BE2C (cell line): ENCODE measurements at regions not wholly inside any gene's neighbourhood (a gene's known extent, or its start where the extent isn't known, plus 50 kb on each side); places are given as distances from the start of the nearest gene placed in this dataset.

Experiments used
- DNase-seq: peaks from one replicate; pipeline ENCODE4 v3.0.0-alpha.2; 2020
- H3K27me3 ChIP-seq: fragments of 250-450 bp; sonication (Bioruptor Pico); 2 replicates; pipeline ENCODE4 v1.5.1; 2020; ENCODE audit warnings: mild to moderate bottlenecking
- H3K36me3 ChIP-seq: fragments of 250-450 bp; sonication (Bioruptor Pico); 2 replicates; pipeline ENCODE4 v1.5.1; 2020; ENCODE audit warnings: mild to moderate bottlenecking
- H3K4me1 ChIP-seq: fragments of 250-450 bp; sonication (Bioruptor Pico); 2 replicates; pipeline ENCODE4 v1.5.1; 2020
- H3K4me3 ChIP-seq: 2 replicates; pipeline ENCODE4 v1.5.1; 2011; ENCODE audit warnings: low read depth, low read length
- H3K9me3 ChIP-seq: fragments of 250-450 bp; sonication (Bioruptor Pico); 2 replicates; pipeline ENCODE4 v1.5.1; 2020
- CTCF ChIP-seq: IDR thresholded peaks from 2 replicates; pipeline ENCODE4 v1.5.1; 2012; ENCODE audit warnings: mild to moderate bottlenecking, low read depth, low read length

DNA sequence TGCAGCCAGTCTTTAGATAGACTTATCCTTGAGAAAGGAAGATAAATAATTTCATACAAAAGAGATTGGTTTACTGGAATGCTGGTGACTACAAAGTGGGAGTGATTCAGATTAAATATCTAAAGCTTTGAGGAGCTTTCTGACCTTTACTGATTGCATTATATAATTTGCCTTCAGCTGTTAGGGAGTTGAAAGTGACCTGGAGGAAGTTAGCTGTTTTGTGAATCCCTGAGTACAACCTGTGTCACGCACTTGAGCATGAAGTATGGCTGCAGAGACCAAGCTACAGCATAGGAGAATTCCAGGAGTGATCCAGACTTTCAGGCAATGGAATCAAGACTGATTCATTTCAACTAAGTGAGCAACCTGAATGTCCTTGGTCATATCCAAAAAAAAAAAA, 1848.3 kb upstream of the RAG2 start:
- H3K36me3 ChIP-seq = no peaks in the 10 kb centered on the region
- no peak overlapping the region for H3K4me3 ChIP-seq
- H3K27me3 ChIP-seq = no peaks in the 10 kb centered on the region
- no peaks in the 10 kb centered on the region for H3K9me3 ChIP-seq
- DNase-seq = no peak
- H3K4me1 ChIP-seq = no peaks in the 10 kb centered on the region; the same call in 1 of the 2 replicates
- TF ChIP-seq CTCF = no peak

GRCh38 chr11:38438091-38438490, 1840.1 kb upstream of the RAG2 start:
- no peaks in the 10 kb centered on the region for H3K9me3 ChIP-seq
- H3K36me3 ChIP-seq = no peaks in the 10 kb centered on the region
- TF ChIP-seq CTCF = no peak
- H3K4me1 ChIP-seq = no peaks in the 10 kb centered on the region
- H3K4me3 ChIP-seq = no peak overlapping the region
- H3K27me3 ChIP-seq = no peaks in the 10 kb centered on the region
- no peak for DNase-seq

GRCh38 chr11:38425578-38425977, 1827.5 kb upstream of the RAG2 start:
- Histone ChIP-seq H3K4me1 (no peaks in the 10 kb centered on the region), H3K9me3 (no peaks in the 10 kb centered on the region), H3K4me3 (no peak overlapping the region), H3K36me3 (no peaks in the 10 kb centered on the region), H3K27me3 (no peaks in the 10 kb centered on the region)
- DNase-seq = no peak
- no peak for TF ChIP-seq CTCF

DNA sequence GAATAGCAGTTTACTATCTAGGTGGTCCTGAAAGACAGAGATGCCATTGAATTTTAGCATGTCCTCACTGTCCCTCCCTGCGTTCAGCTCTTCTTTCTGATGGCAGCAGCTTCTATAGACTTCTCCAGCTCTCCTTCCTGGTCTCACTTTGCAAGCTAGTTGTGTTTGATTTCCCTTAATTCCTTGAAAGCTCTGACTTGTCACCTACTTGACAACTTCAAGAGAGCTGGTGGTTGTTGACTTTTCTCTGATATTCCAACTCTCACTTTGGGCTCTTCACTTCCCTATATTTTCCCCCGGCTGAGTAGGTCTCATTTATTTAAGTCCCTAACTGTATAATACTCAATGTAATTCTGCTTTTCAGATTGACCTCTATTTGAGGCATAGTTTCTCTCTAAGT, 1825.0 kb upstream of the RAG2 start:
- no peaks in the 10 kb centered on the region for H3K9me3 ChIP-seq
- H3K4me1 ChIP-seq = no peaks in the 10 kb centered on the region
- H3K27me3 ChIP-seq = no peaks in the 10 kb centered on the region
- no peaks in the 10 kb centered on the region for H3K36me3 ChIP-seq
- DNase-seq = no peak
- H3K4me3 ChIP-seq = no peak overlapping the region
- no peak for TF ChIP-seq CTCF

- H3K4me3 ChIP-seq = no peak overlapping the region
- TF ChIP-seq CTCF = no peak
- no peaks in the 10 kb centered on the region for H3K9me3 ChIP-seq
- no peaks in the 10 kb centered on the region for H3K4me1 ChIP-seq
- no peaks in the 10 kb centered on the region for H3K36me3 ChIP-seq
- DNase-seq = no peak
- no peaks in the 10 kb centered on the region for H3K27me3 ChIP-seq
These were observed 1818.1 kb upstream of the RAG2 start for GRCh38 chr11:38416141-38416540.

DNA sequence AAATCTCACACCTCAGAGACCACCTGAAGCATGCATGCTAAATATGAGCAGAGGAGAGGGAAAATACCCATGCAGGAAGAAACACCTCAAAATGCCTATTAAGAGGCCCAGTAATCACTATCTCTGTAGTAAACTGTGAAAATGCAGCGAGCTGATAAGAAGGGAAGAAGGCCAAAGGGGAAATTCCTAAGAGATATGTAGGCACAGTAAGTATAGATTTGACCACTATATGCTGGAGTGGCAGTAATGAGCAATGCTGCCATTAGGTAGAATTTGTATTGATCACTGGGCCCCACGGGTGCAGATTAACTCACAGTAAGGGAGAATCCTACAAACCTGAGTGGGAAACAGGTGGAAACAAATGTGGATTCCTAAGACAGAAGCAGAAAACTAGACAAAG, 1813.1 kb upstream of the RAG2 start:
- TF ChIP-seq CTCF = peak; percentile 37
- DNase-seq = no peak
- Histone ChIP-seq H3K4me3 (no peak overlapping the region), H3K9me3 (no peaks in the 10 kb centered on the region), H3K27me3 (no peaks in the 10 kb centered on the region), H3K4me1 (no peaks in the 10 kb centered on the region), H3K36me3 (no peaks in the 10 kb centered on the region)
